ENCODE measurements at regions not wholly inside any gene's neighbourhood (a gene's known extent, or its start where the extent isn't known, plus 50 kb on each side); places are given as distances from the start of the nearest gene placed in this dataset.

GRCh38 chr22:47298017-47298785 lies 535.8 kb downstream of the TBC1D22A start:
- no peak for DNase-seq (ENCODE audit: low spot score)
- Histone ChIP-seq H3K9me3 (ENCODE audit: severe bottlenecking) (no peaks in the 10 kb centered on the region), H3K27me3 (ENCODE audit: insufficient read depth, poor library complexity, severe bottlenecking) (no peaks in the 10 kb centered on the region), H3K4me3 (ENCODE audit: severe bottlenecking) (no peak overlapping the region), H3K36me3 (ENCODE audit: low read depth) (no peaks in the 10 kb centered on the region), H3K27ac (ENCODE audit: poor library complexity, severe bottlenecking) (no peak overlapping the region), H3K4me1 (ENCODE audit: insufficient read depth, poor library complexity, severe bottlenecking) (no peaks in the 10 kb centered on the region)
- TF ChIP-seq, protein P1, sequence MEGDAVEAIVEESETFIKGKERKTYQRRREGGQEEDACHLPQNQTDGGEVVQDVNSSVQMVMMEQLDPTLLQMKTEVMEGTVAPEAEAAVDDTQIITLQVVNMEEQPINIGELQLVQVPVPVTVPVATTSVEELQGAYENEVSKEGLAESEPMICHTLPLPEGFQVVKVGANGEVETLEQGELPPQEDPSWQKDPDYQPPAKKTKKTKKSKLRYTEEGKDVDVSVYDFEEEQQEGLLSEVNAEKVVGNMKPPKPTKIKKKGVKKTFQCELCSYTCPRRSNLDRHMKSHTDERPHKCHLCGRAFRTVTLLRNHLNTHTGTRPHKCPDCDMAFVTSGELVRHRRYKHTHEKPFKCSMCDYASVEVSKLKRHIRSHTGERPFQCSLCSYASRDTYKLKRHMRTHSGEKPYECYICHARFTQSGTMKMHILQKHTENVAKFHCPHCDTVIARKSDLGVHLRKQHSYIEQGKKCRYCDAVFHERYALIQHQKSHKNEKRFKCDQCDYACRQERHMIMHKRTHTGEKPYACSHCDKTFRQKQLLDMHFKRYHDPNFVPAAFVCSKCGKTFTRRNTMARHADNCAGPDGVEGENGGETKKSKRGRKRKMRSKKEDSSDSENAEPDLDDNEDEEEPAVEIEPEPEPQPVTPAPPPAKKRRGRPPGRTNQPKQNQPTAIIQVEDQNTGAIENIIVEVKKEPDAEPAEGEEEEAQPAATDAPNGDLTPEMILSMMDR (IDR thresholded peaks at IDR 0.05; ENCODE audit: poor library complexity, severe bottlenecking) = no peak
- no peak for ATAC-seq (ENCODE audit: low read depth)

DNA sequence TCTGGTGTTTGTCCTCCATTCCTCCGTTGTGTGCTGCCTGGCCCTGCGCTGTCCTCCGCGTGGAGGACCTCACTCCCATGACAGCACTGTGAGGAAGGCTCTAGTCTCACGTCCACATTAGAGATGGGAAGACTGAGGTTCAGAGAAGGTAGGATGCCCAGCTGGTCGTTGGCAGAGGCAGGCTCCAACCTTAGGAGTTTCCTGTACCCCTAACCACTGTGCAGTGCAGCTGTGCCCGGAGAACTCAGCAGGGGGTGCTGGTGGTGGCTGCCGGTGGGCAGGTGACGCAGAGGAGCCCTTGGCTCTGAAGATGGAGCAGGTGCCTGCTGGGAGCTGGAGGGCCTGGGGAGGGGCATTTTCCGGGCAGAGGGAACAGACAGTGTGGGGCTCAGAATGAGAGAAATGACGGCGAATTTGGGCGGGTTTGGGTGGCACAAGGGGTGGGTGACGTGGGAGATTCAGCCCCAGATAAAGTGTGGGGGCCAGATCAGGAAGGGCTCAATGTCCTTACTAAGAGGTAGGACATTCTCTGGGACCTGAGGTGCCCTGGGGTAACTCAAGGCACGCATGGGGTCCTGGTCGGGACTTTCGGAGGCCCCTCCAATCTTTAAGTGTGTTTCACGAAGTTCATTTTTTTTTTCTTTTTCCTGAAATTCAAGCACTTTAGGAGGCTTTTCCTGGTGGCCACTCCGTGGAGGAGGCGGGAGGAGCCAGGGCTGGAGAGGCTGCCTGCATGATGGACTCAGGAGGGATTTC lies 535.0 kb downstream of the TBC1D22A start:
- ATAC-seq (ENCODE audit: low read depth) = no peak
- TF ChIP-seq, protein P1 (IDR thresholded peaks at IDR 0.05; ENCODE audit: poor library complexity, severe bottlenecking) = no peak
- Histone ChIP-seq H3K36me3 (ENCODE audit: low read depth) (no peaks in the 10 kb centered on the region), H3K9me3 (ENCODE audit: severe bottlenecking) (no peaks in the 10 kb centered on the region), H3K27me3 (ENCODE audit: insufficient read depth, poor library complexity, severe bottlenecking) (no peaks in the 10 kb centered on the region), H3K27ac (ENCODE audit: poor library complexity, severe bottlenecking) (no peak overlapping the region), H3K4me3 (ENCODE audit: severe bottlenecking) (no peak overlapping the region), H3K4me1 (ENCODE audit: insufficient read depth, poor library complexity, severe bottlenecking) (no peaks in the 10 kb centered on the region)
- DNase-seq (ENCODE audit: low spot score) = no peak

GRCh38 chr22:47296405-47297260 lies 534.2 kb downstream of the TBC1D22A start:
- Histone ChIP-seq H3K27ac (ENCODE audit: poor library complexity, severe bottlenecking) (no peak overlapping the region), H3K9me3 (ENCODE audit: severe bottlenecking) (no peaks in the 10 kb centered on the region), H3K36me3 (ENCODE audit: low read depth) (no peaks in the 10 kb centered on the region), H3K4me1 (ENCODE audit: insufficient read depth, poor library complexity, severe bottlenecking) (no peaks in the 10 kb centered on the region), H3K4me3 (ENCODE audit: severe bottlenecking) (no peak overlapping the region), H3K27me3 (ENCODE audit: insufficient read depth, poor library complexity, severe bottlenecking) (no peaks in the 10 kb centered on the region)
- ATAC-seq (ENCODE audit: low read depth) = 0 out of 3 replicates have a peak, but pooled peaks have one; percentile 38
- DNase-seq (ENCODE audit: low spot score) = no peak
- TF ChIP-seq, protein P1 (IDR thresholded peaks at IDR 0.05; ENCODE audit: poor library complexity, severe bottlenecking) = no peak

- H3K4me3 ChIP-seq (ENCODE audit: severe bottlenecking) = no peak overlapping the region
- no peak for ATAC-seq (ENCODE audit: low read depth)
- no peaks in the 10 kb centered on the region for H3K9me3 ChIP-seq (ENCODE audit: severe bottlenecking)
- H3K4me1 ChIP-seq (ENCODE audit: insufficient read depth, poor library complexity, severe bottlenecking) = no peaks in the 10 kb centered on the region
- no peak for DNase-seq (ENCODE audit: low spot score)
- TF ChIP-seq, protein P1 (IDR thresholded peaks at IDR 0.05; ENCODE audit: poor library complexity, severe bottlenecking) = no peak
- no peaks in the 10 kb centered on the region for H3K27me3 ChIP-seq (ENCODE audit: insufficient read depth, poor library complexity, severe bottlenecking)
- no peaks in the 10 kb centered on the region for H3K36me3 ChIP-seq (ENCODE audit: low read depth)
- H3K27ac ChIP-seq (ENCODE audit: poor library complexity, severe bottlenecking) = no peak overlapping the region
Observed at GRCh38 chr22:47295982-47296381, 533.5 kb downstream of the TBC1D22A start.
